D721Med (cell line): ENCODE measurements at regions not wholly inside any gene's neighbourhood (a gene's known extent, or its start where the extent isn't known, plus 50 kb on each side); places are given as distances from the start of the nearest gene placed in this dataset.
"Not testable (repeated sequence)": the region's sequence is repeated elsewhere in the genome, so short reads cannot be mapped to it uniquely, and the experiment has no call there.

Source experiments
- DNase-seq: peaks from one replicate; pipeline ENCODE4 v3.0.0; 2011; ENCODE audit warnings: low spot score; ENCODE audit not compliant: insufficient read length
- FAIRE-seq: peaks from 2 replicates; lab custom pipeline; 2011; peaks lifted over from hg19 to GRCh38; lab: Jason Lieb, UNC
- CTCF ChIP-seq: IDR thresholded peaks from 2 replicates; pipeline ENCODE4 v1.5.1; 2012; ENCODE audit warnings: mild to moderate bottlenecking, control low read depth; ENCODE audit not compliant: insufficient read depth; ENCODE audit errors: missing control alignments

- TF ChIP-seq CTCF, result no peak
- FAIRE-seq (no peak), DNase-seq (no peak)
Observed at GRCh38 chrX:113202601-113203000, 362.0 kb upstream of the AMOT start.

GRCh38 chrX:113195949-113196348, 355.3 kb upstream of the AMOT start:
- no peak for DNase-seq
- TF ChIP-seq CTCF, result no peak
- FAIRE-seq, result no peak

- DNase-seq (no peak), FAIRE-seq (no peak)
- no peak for TF ChIP-seq CTCF
Observed at GRCh38 chrX:113192418-113192817, 351.8 kb upstream of the AMOT start.

GRCh38 chrX:113157496-113157895, 316.9 kb upstream of the AMOT start:
- DNase-seq (no peak), FAIRE-seq (no peak)
- TF ChIP-seq CTCF, result no peak

- not testable (repeated sequence) for DNase-seq, FAIRE-seq
Observed at GRCh38 chrX:113154315-113154714, 313.7 kb upstream of the AMOT start.

- no peak for FAIRE-seq
- DNase-seq, result no peak
- no peak for TF ChIP-seq CTCF
Observed at GRCh38 chrX:113136836-113137235, 296.2 kb upstream of the AMOT start.

- DNase-seq (no peak), FAIRE-seq (no peak)
- TF ChIP-seq CTCF, result no peak
Observed at GRCh38 chrX:113133316-113133715, 292.7 kb upstream of the AMOT start.

- DNase-seq, result no peak
- no peak for TF ChIP-seq CTCF
- FAIRE-seq, result no peak
Observed at GRCh38 chrX:113124693-113125092, 284.1 kb upstream of the AMOT start.
